Stimulated activated CD4-positive, alpha-beta T cell treated with anti-CD3 and anti-CD28 coated beads, Interleukin-15, amount 100 ng/mL, for 1 hour (primary cell): ENCODE measurements at regions not wholly inside any gene's neighbourhood (a gene's known extent, or its start where the extent isn't known, plus 50 kb on each side); places are given as distances from the start of the nearest gene placed in this dataset.
"Not testable (repeated sequence)": the region's sequence is repeated elsewhere in the genome, so short reads cannot be mapped to it uniquely, and the experiment has no call there.

Experiments
- DNase-seq, 2 donors: peaks; one replicate each; pipeline ENCODE4 v3.0.0-alpha.2; 2020; ENCODE audit warnings: low read depth in 1 of 2, low spot score in 1 of 2

GRCh38 chr14:38046160-38046559, 161.5 kb upstream of the SSTR1 start:
- no peak for DNase-seq

- no peak for DNase-seq
Observed at GRCh38 chr14:38047195-38047902, 160.4 kb upstream of the SSTR1 start.

GRCh38 chr14:38053666-38054065, 154.0 kb upstream of the SSTR1 start:
- no peak for DNase-seq

GRCh38 chr14:38056270-38056669, 151.4 kb upstream of the SSTR1 start:
- no peak for DNase-seq

DNA sequence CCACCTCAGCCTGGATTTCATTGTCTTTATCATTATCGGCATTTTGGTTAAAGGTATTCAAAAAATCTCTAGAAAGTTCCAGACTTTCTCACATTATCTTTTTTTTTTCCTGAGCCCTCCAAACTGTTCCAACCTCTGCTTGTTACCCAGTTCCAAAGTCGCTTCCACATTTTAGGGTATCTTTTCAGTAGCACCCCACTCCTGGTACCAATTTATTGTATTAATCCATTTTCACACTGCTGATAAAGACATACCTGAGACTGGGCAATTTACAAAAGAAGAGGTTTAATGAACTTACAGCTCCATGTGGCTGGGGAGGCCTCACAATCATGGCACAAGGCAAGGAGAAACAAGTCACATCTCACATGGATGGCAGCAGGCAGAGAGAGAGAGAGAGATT, 145.5 kb upstream of the SSTR1 start:
- not testable (repeated sequence) for DNase-seq

GRCh38 chr14:38063711-38064320, 143.9 kb upstream of the SSTR1 start:
- no peak for DNase-seq

- peak in 1 of 2 donors; percentile 19 for DNase-seq
Observed at GRCh38 chr14:38065106-38065762, 142.5 kb upstream of the SSTR1 start.

GRCh38 chr14:38070061-38070588, 137.6 kb upstream of the SSTR1 start:
- no peak for DNase-seq

DNA sequence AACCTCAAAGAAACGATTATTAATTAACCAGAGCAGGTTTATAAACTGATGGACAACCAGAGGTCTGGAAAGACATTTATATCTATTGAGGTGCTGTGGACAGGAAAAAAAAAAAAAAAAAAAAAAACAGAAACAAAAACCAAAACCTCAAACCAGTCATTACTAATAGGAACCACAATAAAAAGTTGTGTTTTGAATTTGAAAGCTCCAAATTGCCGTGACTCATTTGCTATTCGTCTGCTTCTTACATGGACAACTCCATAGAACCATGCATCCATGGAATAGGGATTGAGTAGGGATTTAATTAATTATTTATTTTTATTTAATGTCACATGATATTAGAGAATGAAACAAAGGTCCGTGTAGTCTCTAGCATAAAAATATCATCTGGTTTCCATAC, 134.1 kb upstream of the SSTR1 start:
- DNase-seq = no peak

GRCh38 chr14:38074081-38074480, 133.6 kb upstream of the SSTR1 start:
- no peak for DNase-seq

DNA sequence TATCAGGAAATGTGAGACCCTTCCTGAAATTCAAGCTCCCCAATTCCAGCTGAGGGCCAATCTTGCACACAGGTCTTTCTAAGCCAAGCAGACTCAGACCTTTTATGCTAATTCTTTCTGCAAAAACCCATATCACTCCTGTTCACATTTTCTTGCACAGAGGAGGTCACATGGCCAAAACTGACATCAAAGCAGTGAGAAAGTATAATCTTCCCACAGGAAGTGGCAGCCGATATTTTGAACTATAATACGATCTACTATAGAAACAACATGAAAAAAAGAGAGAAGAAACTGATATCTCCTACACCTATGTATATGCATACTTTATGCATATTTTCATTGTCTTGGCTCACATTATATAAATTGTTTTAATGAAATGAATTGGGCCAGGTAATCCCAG, 132.9 kb upstream of the SSTR1 start:
- DNase-seq = no peak

DNA sequence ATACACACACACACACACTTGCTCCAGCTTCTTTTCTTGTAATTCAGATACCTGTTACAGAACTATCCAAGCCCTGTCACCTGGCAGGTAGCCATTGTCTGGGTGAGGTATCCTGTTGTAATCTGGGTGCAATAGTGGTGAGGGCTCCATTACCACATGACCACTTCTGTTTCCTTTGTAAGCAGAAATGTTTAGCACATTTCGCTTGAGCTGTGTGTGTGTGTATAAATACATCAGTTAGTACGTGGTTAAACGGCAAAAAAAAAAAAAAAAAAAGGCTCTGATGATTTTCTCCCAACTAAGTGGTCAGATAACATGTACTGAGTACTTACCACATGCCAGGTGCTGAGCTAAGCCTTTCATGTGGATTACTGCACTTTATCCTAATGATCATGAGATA, 129.3 kb upstream of the SSTR1 start:
- peak in 1 of 2 donors; percentile 29 for DNase-seq

GRCh38 chr14:38079268-38079667, 128.4 kb upstream of the SSTR1 start:
- DNase-seq = no peak

- no peak for DNase-seq
Observed at GRCh38 chr14:38079886-38080285, 127.8 kb upstream of the SSTR1 start.

DNA sequence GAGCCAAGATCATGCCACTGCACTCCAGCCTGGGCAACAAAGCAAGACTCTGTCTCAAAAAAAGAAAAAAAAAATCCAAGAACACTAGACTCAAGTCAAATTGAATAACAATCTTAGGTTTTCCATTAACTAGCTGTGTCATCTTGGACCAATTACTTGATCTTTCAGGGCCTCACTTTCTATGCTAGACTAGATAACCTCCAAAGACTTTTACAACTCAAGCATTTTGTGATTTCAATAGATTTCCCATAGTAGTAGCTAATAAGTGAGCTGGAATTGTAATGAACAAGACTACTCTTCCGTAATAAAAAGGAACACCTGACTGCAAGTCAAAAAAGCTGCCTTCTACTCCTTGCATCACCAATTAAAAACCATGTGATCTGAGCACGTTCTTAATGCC, 127.0 kb upstream of the SSTR1 start:
- DNase-seq = no peak

DNA sequence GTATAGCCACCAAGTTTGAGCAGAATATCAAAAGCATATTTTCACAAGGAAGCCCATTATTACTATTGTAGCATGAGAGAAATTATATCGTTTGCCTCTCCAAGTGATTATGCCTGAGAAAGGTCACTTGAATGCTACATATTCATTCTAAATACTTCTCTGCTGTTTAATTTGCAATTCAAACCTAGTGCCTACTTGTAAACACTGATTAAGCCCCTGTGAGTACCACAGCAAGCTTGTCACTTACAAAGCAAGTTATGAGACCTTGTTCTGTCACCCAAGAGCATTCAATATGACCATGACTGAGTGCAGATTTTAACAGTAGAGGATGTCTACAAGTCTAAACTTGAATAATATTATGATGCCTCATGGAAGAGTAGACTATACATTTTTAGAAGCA, 124.7 kb upstream of the SSTR1 start:
- no peak for DNase-seq

GRCh38 chr14:38089123-38089522, 118.6 kb upstream of the SSTR1 start:
- no peak for DNase-seq

DNA sequence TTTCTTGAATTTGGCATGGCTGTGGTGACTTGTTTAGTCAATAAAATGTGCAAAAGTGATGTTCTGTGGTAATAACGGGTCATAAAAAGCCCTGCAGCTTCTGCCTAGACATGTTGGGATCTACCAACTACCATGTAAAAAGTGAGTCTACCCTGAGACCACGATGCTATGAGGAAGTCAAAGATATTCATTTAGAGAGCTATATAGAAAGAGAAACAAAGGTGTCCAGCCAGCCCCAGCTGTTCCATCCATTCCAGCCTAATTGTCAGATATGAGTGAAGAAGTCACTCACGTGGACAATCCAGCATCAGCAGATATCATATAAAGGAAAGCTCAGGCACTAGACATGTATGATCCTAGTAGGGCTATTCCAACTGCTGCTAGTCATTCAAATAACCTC, 117.2 kb upstream of the SSTR1 start:
- no peak for DNase-seq

DNA sequence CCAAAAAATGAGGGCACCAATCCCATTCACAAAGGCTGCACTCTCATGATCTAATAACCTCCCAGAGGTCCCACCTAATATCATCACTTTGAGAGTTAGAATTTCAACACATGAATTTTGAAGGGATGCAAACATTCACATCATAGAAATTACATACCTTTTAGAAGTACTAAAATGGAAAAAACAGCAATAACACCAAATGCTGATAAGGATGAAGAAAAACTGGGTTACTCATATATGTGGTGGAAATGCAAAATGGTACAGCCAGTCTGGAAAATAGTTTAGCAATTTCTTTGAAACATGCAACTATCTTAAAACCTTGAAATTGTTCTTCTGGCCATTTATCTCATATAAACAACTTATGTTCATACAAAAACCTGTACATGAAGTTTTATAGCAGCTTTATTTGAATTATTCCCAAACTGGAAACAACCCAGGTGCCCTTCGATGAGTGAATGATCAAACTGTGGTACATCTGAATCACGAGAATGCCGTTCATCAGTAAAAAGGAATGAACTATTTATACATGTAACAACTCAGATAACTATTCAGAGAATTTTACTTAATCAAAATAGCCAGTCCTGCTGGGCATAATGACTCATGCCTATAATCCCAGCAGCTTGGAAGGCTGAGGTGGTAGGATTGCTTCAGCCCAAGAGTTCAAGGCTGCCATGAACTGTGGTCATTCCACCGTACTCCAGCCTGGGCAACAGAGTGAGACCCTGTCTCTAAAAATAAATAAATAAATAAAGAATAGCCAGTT, 109.4 kb upstream of the SSTR1 start:
- no peak for DNase-seq

DNA sequence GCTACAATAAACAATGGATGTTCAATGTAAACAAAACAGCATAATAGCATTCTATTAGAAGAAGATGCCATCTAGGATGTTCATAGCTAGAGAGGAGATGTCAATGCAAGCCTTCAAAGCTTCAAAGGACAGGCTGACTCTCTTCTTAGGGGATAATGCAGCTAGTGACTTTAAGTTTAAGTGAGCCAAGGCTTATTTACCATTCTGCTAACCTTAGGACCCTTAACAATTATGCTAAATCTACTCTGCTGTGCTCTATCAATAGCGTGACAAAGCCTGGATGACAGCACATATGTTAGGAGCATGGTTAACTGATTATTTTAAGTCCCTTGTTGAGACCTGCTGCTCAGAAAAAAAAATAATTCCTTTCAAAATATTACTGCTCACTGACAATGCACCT, 106.0 kb upstream of the SSTR1 start:
- DNase-seq = no peak

GRCh38 chr14:38103542-38104225, 104.0 kb upstream of the SSTR1 start:
- no peak for DNase-seq
